ENCODE measurements at regions not wholly inside any gene's neighbourhood (a gene's known extent, or its start where the extent isn't known, plus 50 kb on each side); places are given as distances from the start of the nearest gene placed in this dataset.

- TF ChIP-seq POLR2A (IDR thresholded peaks at IDR 0.05; ENCODE audit: low read depth, low read length) (no peak), POLR2AphosphoS5 (IDR thresholded peaks at IDR 0.05; ENCODE audit: low read depth, low read length) (no peak)
Observed at GRCh38 chr16:11459722-11460121, 114.5 kb downstream of the RMI2 start.

Measured in GM12892 (cell line).